ENCODE measurements at regions not wholly inside any gene's neighbourhood (a gene's known extent, or its start where the extent isn't known, plus 50 kb on each side); places are given as distances from the start of the nearest gene placed in this dataset.

- TF ChIP-seq CTCF (IDR thresholded peaks at IDR 0.05; ENCODE audit: borderline replicate concordance) = no peak
- H3K9me3 ChIP-seq (replicated peaks) = no peaks in the 10 kb centered on the region
- no peak overlapping the region for H3K27ac ChIP-seq (replicated peaks)
- no peak overlapping the region for H3K4me3 ChIP-seq
- DNase-seq = no peak
- H3K36me3 ChIP-seq = no peaks in the 10 kb centered on the region
- intact Hi-C loops (cut with micrococcal nuclease) = no loop called here
- H3K27me3 ChIP-seq (ENCODE audit: low read depth) = no peaks in the 10 kb centered on the region
- peaks cover 6% of the 10 kb centered on the region for H3K4me1 ChIP-seq
Measured at GRCh38 chr2:187264612-187265011, 183.4 kb downstream of the CALCRL start.

GRCh38 chr2:187263675-187264560, 184.1 kb downstream of the CALCRL start:
- Histone ChIP-seq H3K9me3 (replicated peaks) (no peaks in the 10 kb centered on the region), H3K27ac (replicated peaks) (no peak overlapping the region), H3K4me1 (peaks cover 6% of the 10 kb centered on the region), H3K36me3 (no peaks in the 10 kb centered on the region), H3K27me3 (ENCODE audit: low read depth) (no peaks in the 10 kb centered on the region), H3K4me3 (no peak overlapping the region)
- intact Hi-C loops (cut with micrococcal nuclease) = no loop called here
- DNase-seq = no peak
- TF ChIP-seq CTCF (IDR thresholded peaks at IDR 0.05; ENCODE audit: borderline replicate concordance) = no peak

- Histone ChIP-seq H3K4me1 (peaks cover 6% of the 10 kb centered on the region), H3K36me3 (no peaks in the 10 kb centered on the region), H3K27ac (replicated peaks) (no peak overlapping the region), H3K9me3 (replicated peaks) (no peaks in the 10 kb centered on the region), H3K4me3 (no peak overlapping the region), H3K27me3 (ENCODE audit: low read depth) (no peaks in the 10 kb centered on the region)
- no peak for TF ChIP-seq CTCF (IDR thresholded peaks at IDR 0.05; ENCODE audit: borderline replicate concordance)
- intact Hi-C loops (cut with micrococcal nuclease) = no loop called here
- DNase-seq = no peak
Measured at GRCh38 chr2:187261705-187262104, 186.3 kb downstream of the CALCRL start.

- H3K9me3 ChIP-seq (replicated peaks) = no peaks in the 10 kb centered on the region
- intact Hi-C loops (cut with micrococcal nuclease) = no loop called here
- TF ChIP-seq CTCF (IDR thresholded peaks at IDR 0.05; ENCODE audit: borderline replicate concordance) = no peak
Measured at GRCh38 chr2:187252063-187252462, 196.0 kb downstream of the CALCRL start.

GRCh38 chr2:187250137-187250536, 197.9 kb downstream of the CALCRL start:
- H3K4me3 ChIP-seq = no peak overlapping the region
- H3K27ac ChIP-seq (replicated peaks) = no peak overlapping the region
- no peak for DNase-seq
- H3K9me3 ChIP-seq (replicated peaks) = no peaks in the 10 kb centered on the region
- intact Hi-C loops (cut with micrococcal nuclease) = no loop called here
- no peaks in the 10 kb centered on the region for H3K4me1 ChIP-seq
- no peaks in the 10 kb centered on the region for H3K36me3 ChIP-seq
- TF ChIP-seq CTCF (IDR thresholded peaks at IDR 0.05; ENCODE audit: borderline replicate concordance) = no peak
- no peaks in the 10 kb centered on the region for H3K27me3 ChIP-seq (ENCODE audit: low read depth)

More at GRCh38 chr2:187252063-187252462, 196.0 kb downstream of the CALCRL start:
- no peak overlapping the region for H3K27ac ChIP-seq (replicated peaks)
- H3K4me1 ChIP-seq = no peaks in the 10 kb centered on the region
- no peak for DNase-seq
- no peaks in the 10 kb centered on the region for H3K27me3 ChIP-seq (ENCODE audit: low read depth)
- no peak overlapping the region for H3K4me3 ChIP-seq
- H3K36me3 ChIP-seq = no peaks in the 10 kb centered on the region

Measured in left ventricle myocardium inferior (tissue), 1 donor.